HG03135 (cell line): ENCODE measurements at regions not wholly inside any gene's neighbourhood (a gene's known extent, or its start where the extent isn't known, plus 50 kb on each side); places are given as distances from the start of the nearest gene placed in this dataset.

ENCODE experiments used
- ATAC-seq: cut with Tn5 transposase; IDR thresholded peaks from one replicate; pipeline ENCODE4 v1.9.1; 2021; ENCODE audit warnings: mild to moderate bottlenecking, moderate library complexity; ENCODE audit not compliant: unreplicated experiment

- no peak for ATAC-seq
These were observed 331.4 kb downstream of the PCDH7 start for GRCh38 chr4:31051565-31051964.

- no peak for ATAC-seq
These were observed 332.4 kb downstream of the PCDH7 start for GRCh38 chr4:31052519-31052918.

GRCh38 chr4:31053451-31053850 lies 333.3 kb downstream of the PCDH7 start:
- no peak for ATAC-seq

GRCh38 chr4:31054295-31054694 lies 334.1 kb downstream of the PCDH7 start:
- no peak for ATAC-seq

GRCh38 chr4:31058656-31059055 lies 338.5 kb downstream of the PCDH7 start:
- ATAC-seq, result no peak

- no peak for ATAC-seq
These were observed 339.8 kb downstream of the PCDH7 start for GRCh38 chr4:31059753-31060522.

GRCh38 chr4:31065086-31065485 lies 344.9 kb downstream of the PCDH7 start:
- no peak for ATAC-seq

GRCh38 chr4:31068257-31069075 lies 348.3 kb downstream of the PCDH7 start:
- no peak for ATAC-seq

GRCh38 chr4:31069151-31069550 lies 349.0 kb downstream of the PCDH7 start:
- ATAC-seq, result no peak

- no peak for ATAC-seq
These were observed 351.6 kb downstream of the PCDH7 start for GRCh38 chr4:31071508-31072486.

- ATAC-seq, result no peak
These were observed 355.8 kb downstream of the PCDH7 start for GRCh38 chr4:31075969-31076368.

GRCh38 chr4:31078661-31079060 lies 358.5 kb downstream of the PCDH7 start:
- no peak for ATAC-seq

GRCh38 chr4:31080887-31081286 lies 360.7 kb downstream of the PCDH7 start:
- no peak for ATAC-seq

GRCh38 chr4:31081366-31081765 lies 361.2 kb downstream of the PCDH7 start:
- no peak for ATAC-seq

GRCh38 chr4:31083456-31083855 lies 363.3 kb downstream of the PCDH7 start:
- no peak for ATAC-seq

GRCh38 chr4:31084806-31085416 lies 364.7 kb downstream of the PCDH7 start:
- ATAC-seq, result no peak

GRCh38 chr4:31085689-31086088 lies 365.5 kb downstream of the PCDH7 start:
- no peak for ATAC-seq

- ATAC-seq, result no peak
These were observed 366.7 kb downstream of the PCDH7 start for GRCh38 chr4:31086756-31087330.

- no peak for ATAC-seq
These were observed 368.5 kb downstream of the PCDH7 start for GRCh38 chr4:31088600-31089230.

GRCh38 chr4:31089815-31090214 lies 369.6 kb downstream of the PCDH7 start:
- no peak for ATAC-seq
